GM18861 (cell line): ENCODE measurements at regions not wholly inside any gene's neighbourhood (a gene's known extent, or its start where the extent isn't known, plus 50 kb on each side); places are given as distances from the start of the nearest gene placed in this dataset.

Experiments
- ATAC-seq: cut with Tn5 transposase; IDR thresholded peaks from one replicate; pipeline ENCODE4 v1.9.1; 2021; ENCODE audit not compliant: unreplicated experiment

DNA sequence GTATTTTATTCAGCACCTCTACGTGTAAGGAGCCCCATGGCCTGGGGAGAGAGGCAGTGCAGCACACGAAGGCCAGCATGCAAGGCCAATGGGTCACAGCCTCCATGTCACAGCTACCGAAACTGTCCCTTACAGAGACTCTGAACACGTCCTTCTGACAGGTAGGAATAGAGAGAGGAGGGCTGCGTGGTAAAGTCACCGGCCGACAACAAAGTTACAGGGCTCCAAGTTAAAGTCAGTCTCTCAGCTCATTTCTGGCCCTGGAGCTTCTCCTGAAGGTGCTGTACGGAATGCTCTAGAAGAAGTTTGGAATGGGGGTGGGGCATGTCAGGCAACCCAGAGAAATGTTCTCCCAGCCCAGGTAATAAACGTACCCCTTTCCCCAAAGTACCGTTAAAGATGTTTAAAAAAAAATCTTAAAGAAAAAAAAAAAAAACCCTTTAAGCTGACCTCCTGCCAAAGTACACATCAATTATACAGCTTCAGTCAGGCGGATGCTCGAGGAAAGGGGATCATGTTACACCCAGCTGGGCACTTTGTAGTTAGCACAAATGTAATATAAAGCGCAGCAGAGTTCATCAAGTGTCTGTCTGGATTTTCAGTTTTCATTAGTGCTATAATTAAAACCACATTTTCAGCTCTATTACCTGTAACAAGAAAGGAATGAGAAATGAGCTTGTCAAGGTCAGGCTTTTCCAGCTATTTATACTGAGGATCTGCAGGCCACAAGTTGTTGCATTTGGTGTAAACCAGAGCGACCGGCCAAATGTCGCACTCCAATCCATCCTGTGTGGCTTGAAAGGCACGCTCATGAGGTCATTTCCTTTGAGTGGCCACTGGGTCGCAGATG, 53.3 kb upstream of the CDKN3 start:
- ATAC-seq, result no peak

DNA sequence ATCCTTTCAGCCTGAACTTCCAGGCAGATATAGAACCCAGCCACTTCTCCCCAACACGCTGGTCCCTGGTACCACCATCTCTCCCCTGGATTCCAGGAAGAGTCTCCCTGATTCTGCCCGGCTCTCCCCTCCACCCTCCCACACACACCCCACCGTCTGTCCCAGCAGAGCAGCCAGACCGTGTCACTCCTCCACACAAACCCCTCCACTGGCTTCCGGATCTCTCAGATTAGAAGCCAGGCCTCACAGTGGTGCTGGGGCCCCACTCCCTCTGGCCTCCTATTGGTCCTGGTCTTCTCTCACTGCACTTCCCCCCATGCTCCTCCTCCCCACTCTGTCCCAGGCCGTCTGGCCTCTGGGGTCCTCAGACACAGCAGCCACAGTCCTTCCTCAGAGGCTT, 52.4 kb upstream of the CDKN3 start:
- ATAC-seq, result no peak

DNA sequence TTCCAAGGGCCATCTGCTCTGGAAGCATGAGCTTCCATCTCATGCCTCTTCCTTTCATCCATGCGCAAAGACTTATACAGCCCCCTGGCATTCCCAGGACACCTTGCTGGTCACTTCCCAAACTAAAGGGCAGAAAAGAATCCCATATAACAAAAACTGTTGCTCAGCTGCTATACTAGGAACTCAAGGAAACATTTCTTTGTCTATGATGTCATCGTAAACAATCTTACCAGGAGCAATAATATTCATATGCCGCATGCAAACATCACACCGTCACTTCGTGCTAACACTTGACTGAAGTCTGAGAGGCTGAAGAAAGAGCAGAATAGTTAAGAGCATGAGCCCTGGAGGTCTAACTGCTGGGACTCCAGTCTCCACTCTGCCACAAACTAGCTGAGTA, 50.5 kb upstream of the CDKN3 start:
- ATAC-seq, result no peak
